GM10248 (cell line): ENCODE measurements at regions not wholly inside any gene's neighbourhood (a gene's known extent, or its start where the extent isn't known, plus 50 kb on each side); places are given as distances from the start of the nearest gene placed in this dataset.

ENCODE experiments used
- CTCF ChIA-PET: fragments of 300-600 bp; sonication (Branson Sonifier 250); formaldehyde crosslinking; extraction: SDS; loops from one replicate; lab custom pipeline; 2021; ENCODE audit warnings: antibody characterized with exemption; lab: Yijun Ruan, JAX
- POLR2A ChIA-PET: fragments of 350-650 bp; sonication (Branson Sonifier 250); formaldehyde crosslinking; extraction: SDS; loops from one replicate; lab custom pipeline; 2020; ENCODE audit warnings: antibody characterized with exemption; lab: Yijun Ruan, JAX
- DNase-seq: peaks from one replicate; pipeline ENCODE4 v3.0.0; 2012; ENCODE audit errors: extremely low spot score
- CTCF ChIP-seq: IDR thresholded peaks from 2 replicates; pipeline ENCODE4 v1.5.1; 2012; ENCODE audit warnings: mild to moderate bottlenecking, low read depth; ENCODE audit errors: extremely low read depth, missing control alignments, control extremely low read depth

- ChIA-PET POLR2A (no interaction called here), CTCF (no interaction called here)
- no peak for TF ChIP-seq CTCF
- no peak for DNase-seq
Measured at GRCh38 chr1:168913711-168914463, 184.9 kb upstream of the DPT start.

- CTCF ChIA-PET = interaction anchor here (0.7 to 1.0 kb wide), 3 partner anchors 8 to 20 kb away, joined by 3 read pairs; no protein-coding TSS in a partner anchor
- no peak for DNase-seq
- no peak for TF ChIP-seq CTCF
- POLR2A ChIA-PET = no interaction called here
Measured at GRCh38 chr1:168917309-168917708, 188.3 kb upstream of the DPT start.

- DNase-seq = no peak
- CTCF ChIA-PET = interaction anchor here (0.7 to 1.0 kb wide), 3 partner anchors 9 to 21 kb away, joined by 3 read pairs; no protein-coding TSS in a partner anchor
- no peak for TF ChIP-seq CTCF
- POLR2A ChIA-PET = no interaction called here
Measured at GRCh38 chr1:168917796-168918195, 188.7 kb upstream of the ATP1B1 start.

GRCh38 chr1:168918860-168919741 is 187.4 kb upstream of the ATP1B1 start:
- no peak for TF ChIP-seq CTCF
- CTCF ChIA-PET = interaction anchor here (1.4 to 1.8 kb wide), 4 partner anchors 8 to 55 kb away, joined by 3 to 5 read pairs (median 4); no protein-coding TSS in a partner anchor
- no peak for DNase-seq
- POLR2A ChIA-PET = no interaction called here

- no peak for DNase-seq
- CTCF ChIA-PET = interaction anchor here (0.7 to 1.8 kb wide), 8 partner anchors 10 to 121 kb away, joined by 3 to 5 read pairs (median 3); no protein-coding TSS in a partner anchor
- TF ChIP-seq CTCF = no peak
- POLR2A ChIA-PET = no interaction called here
Measured at GRCh38 chr1:168920456-168921094, 185.9 kb upstream of the ATP1B1 start.

- POLR2A ChIA-PET = no interaction called here
- TF ChIP-seq CTCF = no peak
- DNase-seq = peak; percentile 16
- CTCF ChIA-PET = interaction anchor here (0.6 to 1.4 kb wide), 5 partner anchors 10 to 103 kb away, joined by 3 to 5 read pairs (median 3); no protein-coding TSS in a partner anchor
Measured at GRCh38 chr1:168921629-168922028, 184.9 kb upstream of the ATP1B1 start.
